H9 (cell line): ENCODE measurements at regions not wholly inside any gene's neighbourhood (a gene's known extent, or its start where the extent isn't known, plus 50 kb on each side); places are given as distances from the start of the nearest gene placed in this dataset.
A peak's percentile ranks its signal among the peaks of the same experiment; 100 is the strongest.

ENCODE experiments used
- DNase-seq: peaks from one replicate; pipeline ENCODE4 v3.0.0-alpha.2; 2017
- H2AFZ ChIP-seq: one replicate; pipeline ENCODE4 v1.6.1; 2013; ENCODE audit warnings: mild to moderate bottlenecking, low read length, control low read depth, moderate library complexity
- H2AK5ac ChIP-seq: 2 replicates; pipeline ENCODE4 v1.6.1; 2013; ENCODE audit warnings: low read length, control low read depth, mixed read lengths; ENCODE audit not compliant: insufficient read length
- H2BK120ac ChIP-seq: one replicate; pipeline ENCODE4 v1.6.1; 2013; ENCODE audit warnings: low read depth, mild to moderate bottlenecking, low read length, control low read depth, inconsistent platforms; ENCODE audit not compliant: poor library complexity, severe bottlenecking
- H2BK12ac ChIP-seq: 2 replicates; pipeline ENCODE4 v1.6.1; 2013; ENCODE audit warnings: low read length, control low read depth, mixed read lengths, low read depth; ENCODE audit not compliant: insufficient read length
- H2BK15ac ChIP-seq: 2 replicates; pipeline ENCODE4 v1.6.1; 2013; ENCODE audit warnings: low read depth, low read length, control low read depth
- H2BK20ac ChIP-seq: one replicate; pipeline ENCODE4 v1.6.1; 2013; ENCODE audit warnings: low read depth, mild to moderate bottlenecking, low read length, control low read depth, inconsistent platforms; ENCODE audit not compliant: poor library complexity, severe bottlenecking
- H2BK5ac ChIP-seq: 2 replicates; pipeline ENCODE4 v1.6.1; 2013; ENCODE audit warnings: low read length, control low read depth, mixed read lengths; ENCODE audit not compliant: insufficient read length
- H3K14ac ChIP-seq: 2 replicates; pipeline ENCODE4 v1.6.1; 2013; ENCODE audit warnings: low read length, control low read depth; ENCODE audit not compliant: insufficient read depth
- H3K18ac ChIP-seq: 2 replicates; pipeline ENCODE4 v1.6.1; 2013; ENCODE audit warnings: low read depth, mild to moderate bottlenecking, mixed read lengths, low read length, control low read depth; ENCODE audit not compliant: insufficient read length
- H3K23ac ChIP-seq: 2 replicates; pipeline ENCODE4 v1.6.1; 2013; ENCODE audit warnings: low read length, control low read depth, mixed read lengths, low read depth; ENCODE audit not compliant: insufficient read length
- H3K23me2 ChIP-seq: 2 replicates; pipeline ENCODE4 v1.6.1; 2013; ENCODE audit warnings: low read depth, mild to moderate bottlenecking, mixed read lengths, low read length, control low read depth; ENCODE audit not compliant: insufficient read length, poor library complexity, severe bottlenecking
- H3K27ac ChIP-seq: 2 replicates; pipeline ENCODE4 v1.5.1; 2013; ENCODE audit warnings: low read length, control low read depth, mixed read lengths, low read depth; ENCODE audit not compliant: insufficient read length
- H3K27me3 ChIP-seq: 2 replicates; pipeline ENCODE4 v1.6.1; 2013; ENCODE audit warnings: low read length, control low read depth, inconsistent platforms; ENCODE audit not compliant: insufficient read depth
- H3K4ac ChIP-seq: 2 replicates; pipeline ENCODE4 v1.6.1; 2013; ENCODE audit warnings: low read depth, mild to moderate bottlenecking, control low read depth, inconsistent platforms, low read length, moderate library complexity
- H3K4me1 ChIP-seq: 2 replicates; pipeline ENCODE4 v1.6.1; 2013; ENCODE audit warnings: low read length, control low read depth, inconsistent platforms; ENCODE audit not compliant: insufficient read depth
- H3K4me2 ChIP-seq: 2 replicates; pipeline ENCODE4 v1.6.1; 2013; ENCODE audit warnings: low read length, control low read depth, mixed read lengths; ENCODE audit not compliant: insufficient read length, insufficient read depth
- H3K56ac ChIP-seq: 2 replicates; pipeline ENCODE4 v1.6.1; 2013; ENCODE audit warnings: low read depth, mild to moderate bottlenecking, mixed read lengths, low read length, control low read depth; ENCODE audit not compliant: insufficient read length
- H3K79me1 ChIP-seq: 2 replicates; pipeline ENCODE4 v1.6.1; 2013; ENCODE audit warnings: low read depth, mild to moderate bottlenecking, moderate library complexity, low read length, control low read depth, inconsistent platforms; ENCODE audit not compliant: insufficient read depth, poor library complexity, severe bottlenecking
- H3K79me2 ChIP-seq: 2 replicates; pipeline ENCODE4 v1.6.1; 2013; ENCODE audit warnings: low read length, control low read depth, inconsistent platforms; ENCODE audit not compliant: insufficient read depth
- H3K9ac ChIP-seq: 2 replicates; pipeline ENCODE4 v1.6.1; 2013; ENCODE audit warnings: low read length, control low read depth, mixed read lengths; ENCODE audit not compliant: insufficient read length; ENCODE audit errors: extremely low read depth
- H3K9me3 ChIP-seq: one replicate; pipeline ENCODE4 v1.6.1; 2013; ENCODE audit warnings: low read depth, low read length, inconsistent platforms; ENCODE audit not compliant: control insufficient read depth
- H3T11ph ChIP-seq: one replicate; pipeline ENCODE4 v1.6.1; 2013; ENCODE audit warnings: mild to moderate bottlenecking, low read length, control low read depth, inconsistent platforms
- H4K20me1 ChIP-seq: one replicate; pipeline ENCODE4 v1.6.1; 2013; ENCODE audit not compliant: control insufficient read depth, insufficient read length, insufficient read depth
- H4K5ac ChIP-seq: 2 replicates; pipeline ENCODE4 v1.6.1; 2013; ENCODE audit warnings: low read depth, mild to moderate bottlenecking, mixed read lengths, low read length, control low read depth; ENCODE audit not compliant: insufficient read length
- H4K8ac ChIP-seq: replicated peaks from 2 replicates; pipeline ENCODE4 v1.6.1; 2013; ENCODE audit warnings: low read length, control low read depth, mixed read lengths, low read depth; ENCODE audit not compliant: insufficient read length
- H4K91ac ChIP-seq: 2 replicates; pipeline ENCODE4 v1.6.1; 2013; ENCODE audit warnings: low read depth, mild to moderate bottlenecking, moderate library complexity, mixed read lengths, low read length, control low read depth; ENCODE audit not compliant: insufficient read length
- H3K27ac Mint-ChIP-seq, 3 experiments: 2 replicates in 2 of 3; 3 replicates in 1 of 3; pipeline ENCODE4 v1.8.0; 2020 to 2021; ENCODE audit warnings: mixed read lengths in 3 of 3, mild to moderate bottlenecking in 1 of 3, moderate library complexity in 1 of 3
- H3K27me3 Mint-ChIP-seq: 2 replicates; pipeline ENCODE4 v1.8.0; 2021; ENCODE audit warnings: low read depth, mild to moderate bottlenecking, moderate library complexity, mixed read lengths
- H3K36me3 Mint-ChIP-seq, 3 experiments: 2 replicates in 2 of 3; 3 replicates in 1 of 3; pipeline ENCODE4 v1.8.0; 2020 to 2021; ENCODE audit warnings: low read depth in 3 of 3, mixed read lengths in 3 of 3; ENCODE audit not compliant: insufficient read depth in 1 of 3
- H3K4me1 Mint-ChIP-seq, 2 experiments: 2 replicates each; pipeline ENCODE4 v1.8.0; 2020; ENCODE audit warnings: mixed read lengths in 2 of 2
- H3K4me3 Mint-ChIP-seq, 2 experiments: 2 replicates in 1 of 2; 3 replicates in 1 of 2; pipeline ENCODE4 v1.8.0; 2020 to 2021; ENCODE audit warnings: mild to moderate bottlenecking in 2 of 2, mixed read lengths in 2 of 2, moderate library complexity in 1 of 2
- H3K9me3 Mint-ChIP-seq, 2 experiments: 2 replicates in 1 of 2; 3 replicates in 1 of 2; pipeline ENCODE4 v1.8.0; 2020; ENCODE audit warnings: mild to moderate bottlenecking in 2 of 2, mixed read lengths in 2 of 2, moderate library complexity in 1 of 2
- WGBS: extraction: QIAGEN DNeasy Blood & Tissue Kit; methylation state at CpG from one replicate; pipeline ENCODE4 v1.1.7; 2013; ENCODE audit warnings: missing lambda C conversion rate, low lambda C conversion rate, mixed read lengths; ENCODE audit not compliant: insufficient read length; ENCODE audit errors: extremely low coverage; 5-methylcytosine and 5-hydroxymethylcytosine counted together
- TF ChIP-seq, protein P1 (sequence below): fragments of 200-600 bp; sonication (generic); conservative IDR thresholded peaks from 3 replicates; pipeline ENCODE4 v1.8.0; 2021; ENCODE audit warnings: antibody characterized with exemption, mild to moderate bottlenecking

DNA sequence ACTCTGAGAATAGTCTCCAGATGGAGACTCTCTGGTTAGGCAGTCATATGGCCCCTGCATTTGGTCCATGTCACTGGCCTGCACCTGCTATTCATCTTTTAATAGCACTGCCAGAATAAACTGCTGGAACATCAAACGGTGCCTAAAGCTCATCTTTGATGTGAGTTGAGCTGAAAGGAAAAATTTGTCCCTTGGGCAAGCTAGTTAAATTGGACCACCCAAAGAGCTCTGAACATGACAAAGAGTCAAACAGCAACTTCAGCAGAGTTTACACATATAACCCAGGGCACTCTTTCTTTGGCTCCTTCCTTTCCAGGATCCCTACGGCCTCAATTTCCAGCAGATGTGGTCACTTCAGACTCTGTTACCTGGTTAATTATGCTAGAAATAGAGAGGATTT, 269.9 kb downstream of the RPL10L start:
- Histone ChIP-seq H4K5ac (no peak overlapping the region), H2BK20ac (no peak overlapping the region), H4K91ac (no peak overlapping the region), H3K23me2 (no peaks in the 10 kb centered on the region), H3K56ac (no peak overlapping the region), H2BK5ac (no peak overlapping the region), H3K4me2 (no peak overlapping the region), H4K20me1 (no peaks in the 10 kb centered on the region), H3K14ac (no peak overlapping the region), H3K79me1 (no peaks in the 10 kb centered on the region), H4K8ac (no peak overlapping the region), H2AFZ (no peak overlapping the region), H2AK5ac (no peak overlapping the region), H3K9me3 (no peaks in the 10 kb centered on the region), H2BK12ac (no peak overlapping the region), H3T11ph (no peak overlapping the region), H3K4ac (no peak overlapping the region), H3K23ac (no peak overlapping the region), H3K9ac (no peak overlapping the region), H3K79me2 (no peaks in the 10 kb centered on the region), H2BK120ac (no peak overlapping the region), H3K27me3 (no peaks in the 10 kb centered on the region), H3K18ac (no peak overlapping the region), H3K27ac (no peak overlapping the region), H3K4me1 (no peaks in the 10 kb centered on the region; the same call in 1 of the 2 replicates), H2BK15ac (no peak overlapping the region)
- Mint-ChIP-seq H3K4me1 (peaks cover 12 to 20% of the 10 kb centered on the region in 2 experiments), H3K27me3 (peaks cover 2% of the 10 kb centered on the region; the same call in 1 of the 2 replicates), H3K27ac (no peak overlapping the region), H3K4me3 (no peak overlapping the region), H3K36me3 (no peaks in the 10 kb centered on the region; a peak in 1 of 7 replicates), H3K9me3 (no peaks in the 10 kb centered on the region; a peak in 1 of 5 replicates)
- no CpG with 5 or more reads among the region's 2 CpGs for WGBS
- TF ChIP-seq, protein P1, sequence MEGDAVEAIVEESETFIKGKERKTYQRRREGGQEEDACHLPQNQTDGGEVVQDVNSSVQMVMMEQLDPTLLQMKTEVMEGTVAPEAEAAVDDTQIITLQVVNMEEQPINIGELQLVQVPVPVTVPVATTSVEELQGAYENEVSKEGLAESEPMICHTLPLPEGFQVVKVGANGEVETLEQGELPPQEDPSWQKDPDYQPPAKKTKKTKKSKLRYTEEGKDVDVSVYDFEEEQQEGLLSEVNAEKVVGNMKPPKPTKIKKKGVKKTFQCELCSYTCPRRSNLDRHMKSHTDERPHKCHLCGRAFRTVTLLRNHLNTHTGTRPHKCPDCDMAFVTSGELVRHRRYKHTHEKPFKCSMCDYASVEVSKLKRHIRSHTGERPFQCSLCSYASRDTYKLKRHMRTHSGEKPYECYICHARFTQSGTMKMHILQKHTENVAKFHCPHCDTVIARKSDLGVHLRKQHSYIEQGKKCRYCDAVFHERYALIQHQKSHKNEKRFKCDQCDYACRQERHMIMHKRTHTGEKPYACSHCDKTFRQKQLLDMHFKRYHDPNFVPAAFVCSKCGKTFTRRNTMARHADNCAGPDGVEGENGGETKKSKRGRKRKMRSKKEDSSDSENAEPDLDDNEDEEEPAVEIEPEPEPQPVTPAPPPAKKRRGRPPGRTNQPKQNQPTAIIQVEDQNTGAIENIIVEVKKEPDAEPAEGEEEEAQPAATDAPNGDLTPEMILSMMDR: no peak
- peak; percentile 37 for DNase-seq
